K562 (cell line): ENCODE measurements at regions not wholly inside any gene's neighbourhood (a gene's known extent, or its start where the extent isn't known, plus 50 kb on each side); places are given as distances from the start of the nearest gene placed in this dataset.

Experiments
- ATAC-seq: fragments of 200-7000 bp; cut with Tn5 transposase; 3 replicates; pipeline ENCODE4 v1.9.1; 2020; ENCODE audit warnings: moderate library complexity
- BruUV-seq: library from RNA; stranded (reverse); fragments of 400-500 nt; replicated peaks from 2 replicates; lab custom pipeline; 2021; lab: Mats Ljungman, UMichigan
- CTCF ChIA-PET: fragments of 300-600 bp; formaldehyde crosslinking; extraction: SDS; loops from one replicate; lab custom pipeline; 2021; ENCODE audit warnings: low intra/inter-chr PET ratio; lab: Yijun Ruan, JAX
- POLR2A ChIA-PET: fragments of 300-600, 350-650 bp; sonication (Branson Sonifier 250); formaldehyde crosslinking; extraction: SDS; loops from one replicate; lab custom pipeline; 2021; ENCODE audit warnings: antibody characterized with exemption, inconsistent platforms; lab: Yijun Ruan, JAX
- DNase-seq, 4 experiments: peaks; one replicate each; pipeline versions ENCODE4 v3.0.0 to v3.0.0-alpha.2; 2011 to 2018; ENCODE audit warnings: low spot score in 3 of 4, mixed read lengths in 3 of 4; ENCODE audit errors: extremely low read depth in 1 of 4
- FAIRE-seq: peaks from 2 replicates; lab custom pipeline; 2011; peaks lifted over from hg19 to GRCh38; lab: Jason Lieb, UNC
- H2AFZ ChIP-seq: 2 replicates; pipeline ENCODE4 v1.6.0; 2011; ENCODE audit warnings: low read depth, low read length, control low read depth, inconsistent platforms
- H3K27ac ChIP-seq: fragments of 200-600 bp; 3 replicates; pipeline ENCODE4 v1.8.0; 2011; ENCODE audit warnings: low read depth, mild to moderate bottlenecking, control low read depth, inconsistent platforms, low read length, moderate library complexity, mixed read lengths; ENCODE audit errors: extremely low read depth
- H3K27me3 ChIP-seq, 2 experiments: fragments of 300-600 bp in 1 of 2; 2 replicates in 1 of 2; 3 replicates in 1 of 2; pipeline versions ENCODE4 v1.6.0 to v1.8.0; 2011; ENCODE audit warnings: inconsistent platforms in 2 of 2, low read length in 2 of 2, mild to moderate bottlenecking in 1 of 2, mixed read lengths in 1 of 2, moderate library complexity in 1 of 2; ENCODE audit not compliant: control insufficient read depth in 2 of 2, insufficient read depth in 2 of 2
- H3K36me3 ChIP-seq: fragments of 300-600 bp; 3 replicates; pipeline ENCODE4 v1.8.0; 2011; ENCODE audit warnings: mild to moderate bottlenecking, low read length, inconsistent platforms; ENCODE audit not compliant: control insufficient read depth, insufficient read depth
- H3K4me1 ChIP-seq, 2 experiments: fragments of 200-600 bp in 1 of 2; replicated peaks in 1 of 2; 2 replicates in 1 of 2; 3 replicates in 1 of 2; pipeline versions ENCODE4 v1.5.1 to v1.8.0; 2011; ENCODE audit warnings: inconsistent platforms in 2 of 2, low read length in 2 of 2, mild to moderate bottlenecking in 1 of 2, mixed read lengths in 1 of 2, moderate library complexity in 1 of 2; ENCODE audit not compliant: control insufficient read depth in 2 of 2, insufficient read depth in 2 of 2
- H3K4me2 ChIP-seq: 2 replicates; pipeline ENCODE4 v1.6.1; 2011; ENCODE audit warnings: low read length, control low read depth, inconsistent platforms, mixed read lengths; ENCODE audit not compliant: insufficient read depth
- H3K4me3 ChIP-seq: fragments of 200-600 bp; sonication (generic), shearing (Covaris generic); 2 replicates; pipeline ENCODE4 v1.5.1; 2016; ENCODE audit warnings: control low read depth, inconsistent platforms
- H3K79me2 ChIP-seq: fragments of 200-600 bp; 3 replicates; pipeline ENCODE4 v1.8.0; 2011; ENCODE audit warnings: low read length, inconsistent platforms; ENCODE audit not compliant: control insufficient read depth, insufficient read depth
- H3K9ac ChIP-seq, 2 experiments: 2 replicates each; pipeline versions ENCODE4 v1.6.0 to v1.6.1; 2011; ENCODE audit warnings: low read depth in 2 of 2, low read length in 2 of 2, control low read depth in 1 of 2, inconsistent platforms in 1 of 2, mild to moderate bottlenecking in 1 of 2, mixed read lengths in 1 of 2; ENCODE audit not compliant: insufficient read depth in 1 of 2
- H3K9me1 ChIP-seq: one replicate; pipeline ENCODE4 v1.6.0; 2011; ENCODE audit warnings: inconsistent platforms, mild to moderate bottlenecking, low read length, moderate library complexity; ENCODE audit not compliant: control insufficient read depth, insufficient read depth
- H3K9me3 ChIP-seq: replicated peaks from 2 replicates; pipeline ENCODE4 v1.5.1; 2011; ENCODE audit warnings: low read depth, low read length, inconsistent platforms; ENCODE audit not compliant: control insufficient read depth, insufficient read depth
- H4K20me1 ChIP-seq: replicated peaks from 2 replicates; pipeline ENCODE4 v1.6.1; 2011; ENCODE audit warnings: low read length, inconsistent platforms, mixed read lengths; ENCODE audit not compliant: control insufficient read depth, insufficient read depth
- ERF ChIP-seq: fragments of 450-650 bp; formaldehyde crosslinking; IDR thresholded peaks from 2 replicates; pipeline ENCODE4 v1.4.0; 2020; ENCODE audit warnings: mild to moderate bottlenecking, mixed read lengths
- PTBP1 ChIP-seq: fragments of 200-400 bp; formaldehyde crosslinking; IDR thresholded peaks from 2 replicates; pipeline ENCODE4 v1.6.1; 2017; ENCODE audit warnings: low read depth, low read length
- RCOR1 ChIP-seq, 2 experiments: IDR thresholded peaks; 2 replicates each; pipeline ENCODE4 v1.6.1; 2012; ENCODE audit warnings: low read depth in 2 of 2, low read length in 2 of 2, borderline replicate concordance in 1 of 2, improper control_type of control experiment in 1 of 2
- YBX1 ChIP-seq: fragments of 450-650 bp; IDR thresholded peaks from 2 replicates; pipeline ENCODE4 v1.7.1; 2016; ENCODE audit warnings: mild to moderate bottlenecking
- WGBS: fragments of 100-300 bp; shearing (Covaris generic); methylation state at CpG from one replicate; pipeline ENCODE4 v1.1.6; 2016; ENCODE audit warnings: low coverage, mixed read lengths; ENCODE audit not compliant: insufficient coverage; ENCODE audit errors: missing lambda C conversion rate; 5-methylcytosine and 5-hydroxymethylcytosine counted together
- in situ Hi-C: fragments of 300-500 bp; cut with MboI; formaldehyde crosslinking; loops from 4 replicates; pipeline ENCODE4 v1.15.0; 2018; ENCODE audit warnings: inconsistent platforms, mixed read lengths
- intact Hi-C: fragments of 100-400 bp; cut with micrococcal nuclease; formaldehyde crosslinking; loops from 2 replicates; pipeline ENCODE4 v1.14.2; 2022
- TF ChIP-seq, protein P1 (sequence below): fragments of 450-650 bp; formaldehyde crosslinking; IDR thresholded peaks from 2 replicates; pipeline ENCODE4 v1.4.0; 2022; ENCODE audit warnings: mild to moderate bottlenecking, moderate library complexity
- TF ChIP-seq, protein P2 (sequence below): fragments of 250-450 bp; sonication (Bioruptor Pico); IDR thresholded peaks from 2 replicates; pipeline ENCODE4 v1.6.1; 2021; ENCODE audit warnings: mild to moderate bottlenecking
- TF ChIP-seq, protein P3 (sequence below): fragments of 250-450 bp; sonication (Bioruptor Pico); IDR thresholded peaks from 2 replicates; pipeline ENCODE4 v1.8.0; 2021; ENCODE audit warnings: moderate library complexity, mild to moderate bottlenecking, inconsistent platforms
- TF ChIP-seq, protein P4 (sequence below): fragments of 250-450 bp; sonication (Bioruptor Pico); IDR thresholded peaks from 2 replicates; pipeline ENCODE4 v1.5.0; 2020; ENCODE audit warnings: mild to moderate bottlenecking

- Histone ChIP-seq H3K4me3 (no peak overlapping the region), H3K9me1 (no peaks in the 10 kb centered on the region), H3K4me2 (no peak overlapping the region), H3K9me3 (no peaks in the 10 kb centered on the region), H2AFZ (no peak overlapping the region), H4K20me1 (no peaks in the 10 kb centered on the region), H3K79me2 (no peaks in the 10 kb centered on the region), H3K9ac (no peak overlapping the region), H3K27me3 (no peaks in the 10 kb centered on the region), H3K36me3 (no peaks in the 10 kb centered on the region), H3K4me1 (no peaks in the 10 kb centered on the region), H3K27ac (no peak overlapping the region)
- FAIRE-seq (no peak), DNase-seq (no peak), ATAC-seq (no peak)
- ChIA-PET CTCF (no interaction called here), POLR2A (no interaction called here)
- no TSS peak for BruUV-seq
- intact Hi-C loops (no loop called here), in situ Hi-C loops (no loop called here)
- under 1% methylated on average over 16 of the region's 18 CpGs for WGBS
- TF ChIP-seq, protein P1, sequence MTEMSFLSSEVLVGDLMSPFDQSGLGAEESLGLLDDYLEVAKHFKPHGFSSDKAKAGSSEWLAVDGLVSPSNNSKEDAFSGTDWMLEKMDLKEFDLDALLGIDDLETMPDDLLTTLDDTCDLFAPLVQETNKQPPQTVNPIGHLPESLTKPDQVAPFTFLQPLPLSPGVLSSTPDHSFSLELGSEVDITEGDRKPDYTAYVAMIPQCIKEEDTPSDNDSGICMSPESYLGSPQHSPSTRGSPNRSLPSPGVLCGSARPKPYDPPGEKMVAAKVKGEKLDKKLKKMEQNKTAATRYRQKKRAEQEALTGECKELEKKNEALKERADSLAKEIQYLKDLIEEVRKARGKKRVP (CRISPR knock-in tag): no peak
- TF ChIP-seq YBX1 (no peak), RCOR1 (IDR thresholded peaks at IDR 0.05; ENCODE audit: borderline replicate concordance in 1 of 2, low read depth in 2 of 2, low read length in 2 of 2) (no peak), PTBP1 (no peak), ERF (CRISPR knock-in tag) (no peak)
- TF ChIP-seq, protein P2, sequence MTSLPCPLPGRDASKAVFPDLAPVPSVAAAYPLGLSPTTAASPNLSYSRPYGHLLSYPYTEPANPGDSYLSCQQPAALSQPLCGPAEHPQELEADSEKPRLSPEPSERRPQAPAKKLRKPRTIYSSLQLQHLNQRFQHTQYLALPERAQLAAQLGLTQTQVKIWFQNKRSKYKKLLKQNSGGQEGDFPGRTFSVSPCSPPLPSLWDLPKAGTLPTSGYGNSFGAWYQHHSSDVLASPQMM (CRISPR knock-in tag): no peak
- TF ChIP-seq, protein P3, sequence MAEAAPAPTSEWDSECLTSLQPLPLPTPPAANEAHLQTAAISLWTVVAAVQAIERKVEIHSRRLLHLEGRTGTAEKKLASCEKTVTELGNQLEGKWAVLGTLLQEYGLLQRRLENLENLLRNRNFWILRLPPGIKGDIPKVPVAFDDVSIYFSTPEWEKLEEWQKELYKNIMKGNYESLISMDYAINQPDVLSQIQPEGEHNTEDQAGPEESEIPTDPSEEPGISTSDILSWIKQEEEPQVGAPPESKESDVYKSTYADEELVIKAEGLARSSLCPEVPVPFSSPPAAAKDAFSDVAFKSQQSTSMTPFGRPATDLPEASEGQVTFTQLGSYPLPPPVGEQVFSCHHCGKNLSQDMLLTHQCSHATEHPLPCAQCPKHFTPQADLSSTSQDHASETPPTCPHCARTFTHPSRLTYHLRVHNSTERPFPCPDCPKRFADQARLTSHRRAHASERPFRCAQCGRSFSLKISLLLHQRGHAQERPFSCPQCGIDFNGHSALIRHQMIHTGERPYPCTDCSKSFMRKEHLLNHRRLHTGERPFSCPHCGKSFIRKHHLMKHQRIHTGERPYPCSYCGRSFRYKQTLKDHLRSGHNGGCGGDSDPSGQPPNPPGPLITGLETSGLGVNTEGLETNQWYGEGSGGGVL (CRISPR knock-in tag): no peak
- TF ChIP-seq, protein P4, sequence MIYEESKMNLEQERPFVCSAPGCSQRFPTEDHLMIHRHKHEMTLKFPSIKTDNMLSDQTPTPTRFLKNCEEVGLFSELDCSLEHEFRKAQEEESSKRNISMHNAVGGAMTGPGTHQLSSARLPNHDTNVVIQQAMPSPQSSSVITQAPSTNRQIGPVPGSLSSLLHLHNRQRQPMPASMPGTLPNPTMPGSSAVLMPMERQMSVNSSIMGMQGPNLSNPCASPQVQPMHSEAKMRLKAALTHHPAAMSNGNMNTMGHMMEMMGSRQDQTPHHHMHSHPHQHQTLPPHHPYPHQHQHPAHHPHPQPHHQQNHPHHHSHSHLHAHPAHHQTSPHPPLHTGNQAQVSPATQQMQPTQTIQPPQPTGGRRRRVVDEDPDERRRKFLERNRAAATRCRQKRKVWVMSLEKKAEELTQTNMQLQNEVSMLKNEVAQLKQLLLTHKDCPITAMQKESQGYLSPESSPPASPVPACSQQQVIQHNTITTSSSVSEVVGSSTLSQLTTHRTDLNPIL (CRISPR knock-in tag): no peak
Observed at GRCh38 chr22:27224485-27225374, 567.3 kb downstream of the MIAT start.
